Tibial artery (tissue), 4 donors: ENCODE measurements at regions not wholly inside any gene's neighbourhood (a gene's known extent, or its start where the extent isn't known, plus 50 kb on each side); places are given as distances from the start of the nearest gene placed in this dataset.

Source experiments
- DNase-seq, 2 donors: peaks; one replicate each; pipeline ENCODE4 v3.0.0-alpha.2; 2019
- H3K27ac ChIP-seq, 2 donors: fragments of 200-600 bp; sonication (generic) in 1 of 2; 1 replicate in 1 of 2; 2 replicates in 1 of 2; pipeline ENCODE4 v1.5.1; 2018 to 2019; ENCODE audit warnings: mild to moderate bottlenecking in 1 of 2
- H3K27me3 ChIP-seq, 2 donors: fragments of 200-600 bp; sonication (generic) in 1 of 2; one replicate each; pipeline versions ENCODE4 v1.5.1 to v1.6.0; 2016 to 2019
- H3K36me3 ChIP-seq, 3 donors: fragments of 200-600 bp; sonication (generic) in 2 of 3; one replicate each; pipeline ENCODE4 v1.5.1; 2016 to 2019; ENCODE audit warnings: mild to moderate bottlenecking in 2 of 3
- H3K4me1 ChIP-seq, 4 donors: fragments of 200-600 bp; sonication (generic) in 2 of 4; 1 replicate in 3 of 4; 2 replicates in 1 of 4; pipeline ENCODE4 v1.5.1; 2016 to 2019
- H3K4me3 ChIP-seq, 2 donors: fragments of 200-600 bp; sonication (generic) in 1 of 2; 1 replicate in 1 of 2; 2 replicates in 1 of 2; pipeline ENCODE4 v1.5.1; 2018 to 2019; ENCODE audit warnings: mild to moderate bottlenecking in 2 of 2
- H3K9me3 ChIP-seq, 3 donors: fragments of 200-600 bp; sonication (generic) in 1 of 3; one replicate each; pipeline ENCODE4 v1.5.1; 2016 to 2019
- CTCF ChIP-seq, 2 experiments: fragments of 200-600 bp in 1 of 2; fragments of 450-650 bp in 1 of 2; IDR thresholded peaks; one replicate each; pipeline ENCODE4 v1.5.1; 2017 to 2019; ENCODE audit warnings: antibody characterized with exemption in 2 of 2, mild to moderate bottlenecking in 1 of 2, moderate library complexity in 1 of 2
- intact Hi-C: fragments of 100-400 bp; cut with DNase I; formaldehyde crosslinking; loops from one replicate; pipeline ENCODE4 v1.15.0; 2023; ENCODE audit warnings: low total_unique reads

- TF ChIP-seq CTCF (IDR thresholded peaks at IDR 0.05), result no peak
- no peak overlapping the region for H3K4me3 ChIP-seq
- H3K27ac ChIP-seq, result no peak overlapping the region
- no peaks in the 10 kb centered on the region for H3K36me3 ChIP-seq
- intact Hi-C loops, result no loop called here
- no peaks in the 10 kb centered on the region for H3K4me1 ChIP-seq
- H3K9me3 ChIP-seq, result no peaks in the 10 kb centered on the region
- DNase-seq, result no peak
- H3K27me3 ChIP-seq, result no peaks in the 10 kb centered on the region
Measured at GRCh38 chr1:103220631-103221041, 112.3 kb upstream of the COL11A1 start.

DNA sequence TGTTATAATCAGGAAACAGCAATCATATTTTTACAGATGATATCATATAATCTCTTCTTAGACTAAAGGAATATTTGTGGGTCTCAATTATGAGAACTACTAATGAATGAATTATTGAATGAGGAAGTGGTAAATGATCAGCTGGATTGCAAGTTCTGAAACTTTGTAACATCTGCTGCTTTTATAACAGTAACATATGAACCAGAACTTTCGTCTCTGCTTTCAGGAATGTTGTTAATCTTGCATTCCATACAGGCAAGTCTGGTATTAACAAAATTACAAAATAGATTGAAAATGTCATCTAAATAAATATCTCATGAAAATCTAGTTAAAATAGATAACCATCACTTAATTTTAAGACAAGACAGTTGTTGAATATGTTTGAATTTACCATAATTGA, 110.5 kb upstream of the COL11A1 start:
- intact Hi-C loops, result no loop called here
- no peak for TF ChIP-seq CTCF (IDR thresholded peaks at IDR 0.05)
- no peaks in the 10 kb centered on the region for H3K4me1 ChIP-seq

GRCh38 chr1:103218369-103218768, 110.0 kb upstream of the COL11A1 start:
- no peak overlapping the region for H3K4me3 ChIP-seq
- no peak for TF ChIP-seq CTCF (IDR thresholded peaks at IDR 0.05)
- intact Hi-C loops, result no loop called here
- H3K27ac ChIP-seq, result no peak overlapping the region
- H3K4me1 ChIP-seq, result no peaks in the 10 kb centered on the region
- H3K36me3 ChIP-seq, result no peaks in the 10 kb centered on the region
- DNase-seq, result no peak
- no peaks in the 10 kb centered on the region for H3K9me3 ChIP-seq
- no peaks in the 10 kb centered on the region for H3K27me3 ChIP-seq

More for the DNA sequence above, 110.5 kb upstream of the COL11A1 start:
- H3K27ac ChIP-seq, result no peak overlapping the region
- no peaks in the 10 kb centered on the region for H3K36me3 ChIP-seq
- H3K4me3 ChIP-seq, result no peak overlapping the region
- DNase-seq, result no peak
- no peaks in the 10 kb centered on the region for H3K27me3 ChIP-seq
- no peaks in the 10 kb centered on the region for H3K9me3 ChIP-seq

- H3K4me3 ChIP-seq, result no peak overlapping the region
- DNase-seq, result no peak
- H3K27me3 ChIP-seq, result no peaks in the 10 kb centered on the region
Measured at GRCh38 chr1:103211073-103211472, 102.8 kb upstream of the COL11A1 start.

DNA sequence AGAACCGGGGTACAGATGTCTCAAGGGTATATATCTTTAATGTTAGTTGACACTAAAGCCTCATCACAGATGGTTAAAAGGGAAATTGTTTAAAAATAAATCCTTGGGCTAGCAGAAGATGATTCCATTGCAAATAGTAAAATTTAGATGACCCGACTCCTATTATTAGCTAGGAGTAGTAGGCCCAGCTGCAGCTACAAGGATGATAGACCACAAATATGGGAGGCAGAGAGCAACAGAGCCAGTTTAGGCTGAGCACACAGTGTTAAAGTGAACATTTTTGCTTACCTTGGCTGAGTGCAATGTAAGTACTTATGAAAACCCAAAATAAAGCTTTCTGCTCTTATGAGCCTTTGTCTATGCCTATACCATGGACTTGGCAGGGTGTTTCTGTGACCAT, 100.5 kb upstream of the COL11A1 start:
- no peak overlapping the region for H3K27ac ChIP-seq
- intact Hi-C loops, result no loop called here
- TF ChIP-seq CTCF (IDR thresholded peaks at IDR 0.05), result no peak

More at GRCh38 chr1:103211073-103211472, 102.8 kb upstream of the COL11A1 start:
- H3K4me1 ChIP-seq, result no peaks in the 10 kb centered on the region
- no peak for TF ChIP-seq CTCF (IDR thresholded peaks at IDR 0.05)
- no peak overlapping the region for H3K27ac ChIP-seq
- no peaks in the 10 kb centered on the region for H3K36me3 ChIP-seq
- intact Hi-C loops, result no loop called here
- H3K9me3 ChIP-seq, result no peaks in the 10 kb centered on the region

DNA sequence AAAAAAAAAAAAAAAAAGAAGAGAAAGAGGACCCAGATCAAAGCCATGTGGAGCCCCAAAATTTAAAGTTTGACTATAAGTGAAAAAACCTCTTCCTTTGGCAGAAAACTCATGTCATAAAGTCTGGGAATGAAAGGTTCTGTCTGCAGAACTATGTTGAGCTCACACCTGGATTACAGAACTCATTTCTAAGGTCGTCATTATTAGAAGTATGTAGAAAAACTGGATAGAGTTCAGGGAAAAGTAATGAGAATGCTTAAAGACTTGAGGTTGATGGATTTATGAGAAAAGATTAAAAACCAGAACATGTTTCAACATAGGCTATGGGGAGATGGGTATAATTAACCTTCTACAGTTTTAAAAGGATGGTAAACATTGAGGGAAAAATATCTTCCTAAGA, 90.7 kb upstream of the COL11A1 start:
- H3K4me3 ChIP-seq, result no peak overlapping the region
- no peaks in the 10 kb centered on the region for H3K9me3 ChIP-seq
- no peak for DNase-seq
- no peaks in the 10 kb centered on the region for H3K4me1 ChIP-seq
- intact Hi-C loops, result no loop called here
- no peaks in the 10 kb centered on the region for H3K27me3 ChIP-seq
- no peaks in the 10 kb centered on the region for H3K36me3 ChIP-seq
- no peak for TF ChIP-seq CTCF (IDR thresholded peaks at IDR 0.05)
- H3K27ac ChIP-seq, result no peak overlapping the region

More for the DNA sequence above, 100.5 kb upstream of the COL11A1 start:
- no peak for DNase-seq
- Histone ChIP-seq H3K9me3 (no peaks in the 10 kb centered on the region), H3K27me3 (no peaks in the 10 kb centered on the region), H3K4me3 (no peak overlapping the region), H3K36me3 (no peaks in the 10 kb centered on the region), H3K4me1 (no peaks in the 10 kb centered on the region)
